Endothelial cell (in vitro differentiated cells): ENCODE measurements at regions not wholly inside any gene's neighbourhood (a gene's known extent, or its start where the extent isn't known, plus 50 kb on each side); places are given as distances from the start of the nearest gene placed in this dataset.

ENCODE experiments used
- DNase-seq: peaks from one replicate; pipeline ENCODE4 v3.0.0; 2021; ENCODE audit warnings: low spot score
- H3K27ac Mint-ChIP-seq: one replicate; pipeline ENCODE4 v1.8.0; 2021; ENCODE audit warnings: mixed read lengths, inconsistent platforms; ENCODE audit not compliant: unreplicated experiment
- H3K27me3 Mint-ChIP-seq: one replicate; pipeline ENCODE4 v1.8.0; 2021; ENCODE audit warnings: mild to moderate bottlenecking, moderate library complexity, mixed read lengths, inconsistent platforms; ENCODE audit not compliant: unreplicated experiment
- H3K36me3 Mint-ChIP-seq: one replicate; pipeline ENCODE4 v1.8.0; 2021; ENCODE audit warnings: mild to moderate bottlenecking, low read depth, mixed read lengths, inconsistent platforms; ENCODE audit not compliant: unreplicated experiment
- H3K4me1 Mint-ChIP-seq: one replicate; pipeline ENCODE4 v1.8.0; 2021; ENCODE audit warnings: mild to moderate bottlenecking, mixed read lengths, inconsistent platforms; ENCODE audit not compliant: unreplicated experiment
- H3K4me3 Mint-ChIP-seq: one replicate; pipeline ENCODE4 v1.8.0; 2021; ENCODE audit warnings: mild to moderate bottlenecking, mixed read lengths, inconsistent platforms; ENCODE audit not compliant: unreplicated experiment
- H3K9me3 Mint-ChIP-seq: one replicate; pipeline ENCODE4 v1.8.0; 2021; ENCODE audit warnings: mixed read lengths, inconsistent platforms; ENCODE audit not compliant: unreplicated experiment
- CTCF ChIP-seq: fragments of 200-600 bp; sonication (generic); IDR thresholded peaks from one replicate; pipeline ENCODE4 v1.5.0; 2021; ENCODE audit warnings: antibody characterized with exemption; ENCODE audit not compliant: unreplicated experiment

- H3K27me3 Mint-ChIP-seq, result no peaks in the 10 kb centered on the region
- H3K4me3 Mint-ChIP-seq, result no peak overlapping the region
- DNase-seq, result no peak
These were observed 1623.0 kb upstream of the ACVR2A start for GRCh38 chr2:146221826-146222225.

DNA sequence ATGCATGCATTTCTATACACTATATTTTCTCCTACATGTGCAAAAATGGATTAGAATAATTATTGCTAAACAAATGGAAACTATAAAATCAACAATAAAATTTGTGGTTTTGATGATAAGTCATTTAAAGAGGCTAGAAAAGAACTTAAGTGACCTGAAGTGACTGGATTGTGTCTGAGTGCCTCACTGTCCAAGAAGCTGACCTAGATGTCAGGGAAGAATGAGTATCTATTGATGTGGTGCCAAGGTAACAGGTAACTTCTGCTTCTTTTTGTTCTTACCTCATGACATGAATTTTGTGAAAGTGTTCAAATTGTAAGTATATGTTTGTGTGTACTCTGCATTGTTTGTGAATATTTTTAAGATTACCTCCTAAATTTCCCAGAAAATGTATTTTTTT, 1623.9 kb upstream of the ACVR2A start:
- Mint-ChIP-seq H3K27ac (no peak overlapping the region), H3K4me1 (no peaks in the 10 kb centered on the region), H3K4me3 (no peak overlapping the region), H3K9me3 (no peaks in the 10 kb centered on the region), H3K27me3 (no peaks in the 10 kb centered on the region), H3K36me3 (no peaks in the 10 kb centered on the region)
- TF ChIP-seq CTCF, result no peak
- no peak for DNase-seq

More at GRCh38 chr2:146221826-146222225, 1623.0 kb upstream of the ACVR2A start:
- Mint-ChIP-seq H3K9me3 (no peaks in the 10 kb centered on the region), H3K4me1 (no peaks in the 10 kb centered on the region), H3K27ac (no peak overlapping the region), H3K36me3 (no peaks in the 10 kb centered on the region)
- no peak for TF ChIP-seq CTCF

- H3K4me3 Mint-ChIP-seq, result no peak overlapping the region
- no peak for TF ChIP-seq CTCF
- H3K36me3 Mint-ChIP-seq, result no peaks in the 10 kb centered on the region
- H3K4me1 Mint-ChIP-seq, result no peaks in the 10 kb centered on the region
- H3K9me3 Mint-ChIP-seq, result no peaks in the 10 kb centered on the region
- H3K27me3 Mint-ChIP-seq, result no peaks in the 10 kb centered on the region
- no peak overlapping the region for H3K27ac Mint-ChIP-seq
- no peak for DNase-seq
These were observed 1630.4 kb upstream of the ACVR2A start for GRCh38 chr2:146214394-146214929.

GRCh38 chr2:146213674-146214073, 1631.2 kb upstream of the ACVR2A start:
- no peak overlapping the region for H3K4me3 Mint-ChIP-seq
- no peak for DNase-seq
- no peak overlapping the region for H3K27ac Mint-ChIP-seq
- H3K9me3 Mint-ChIP-seq, result no peaks in the 10 kb centered on the region
- no peaks in the 10 kb centered on the region for H3K4me1 Mint-ChIP-seq
- no peaks in the 10 kb centered on the region for H3K27me3 Mint-ChIP-seq
- H3K36me3 Mint-ChIP-seq, result no peaks in the 10 kb centered on the region
- TF ChIP-seq CTCF, result no peak

GRCh38 chr2:146212602-146213001, 1632.2 kb upstream of the ACVR2A start:
- Mint-ChIP-seq H3K4me3 (no peak overlapping the region), H3K27me3 (no peaks in the 10 kb centered on the region), H3K27ac (no peak overlapping the region), H3K36me3 (no peaks in the 10 kb centered on the region), H3K4me1 (no peaks in the 10 kb centered on the region), H3K9me3 (no peaks in the 10 kb centered on the region)
- no peak for TF ChIP-seq CTCF
- no peak for DNase-seq
